ENCODE measurements at regions not wholly inside any gene's neighbourhood (a gene's known extent, or its start where the extent isn't known, plus 50 kb on each side); places are given as distances from the start of the nearest gene placed in this dataset.
"Not testable (repeated sequence)": the region's sequence is repeated elsewhere in the genome, so short reads cannot be mapped to it uniquely, and the experiment has no call there.

DNA sequence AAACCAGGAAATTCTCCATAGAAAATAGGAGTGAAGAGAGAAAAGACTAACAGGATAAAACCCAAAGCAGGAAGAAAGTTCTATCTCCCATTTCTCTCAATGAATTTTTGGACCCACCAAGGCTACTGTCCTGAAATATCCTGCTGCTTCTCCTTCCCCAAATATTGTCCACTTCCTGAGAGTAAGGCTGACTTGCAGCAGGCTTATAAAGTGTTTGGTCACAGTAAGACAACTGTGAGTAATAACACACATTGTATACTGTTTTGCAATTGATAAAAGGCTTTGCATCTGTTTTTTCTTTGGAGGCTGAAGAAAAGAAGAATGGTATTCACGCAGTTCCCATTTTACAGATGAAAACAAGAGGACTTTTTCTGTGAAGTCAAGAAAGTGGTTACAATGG, 52.8 kb downstream of the FOXD4L6 start:
- not testable (repeated sequence) for H3K27ac ChIP-seq (replicated peaks); H3K4me3 ChIP-seq (replicated peaks; ENCODE audit: insufficient read depth, low read length); H3K27me3 ChIP-seq (ENCODE audit: insufficient read depth, poor library complexity, severe bottlenecking); DNase-seq (ENCODE audit: low read depth in 1 of 2, low spot score in 1 of 2)

GRCh38 chr9:41074356-41074942, 54.0 kb downstream of the FOXD4L6 start:
- not testable (repeated sequence) for H3K27me3 ChIP-seq (ENCODE audit: insufficient read depth, poor library complexity, severe bottlenecking); DNase-seq (ENCODE audit: low read depth in 1 of 2, low spot score in 1 of 2); H3K27ac ChIP-seq (replicated peaks)
- H3K4me3 ChIP-seq (replicated peaks; ENCODE audit: insufficient read depth, low read length) = peak overlapping the region; percentile 38

- H3K27ac ChIP-seq (replicated peaks); DNase-seq (ENCODE audit: low read depth in 1 of 2, low spot score in 1 of 2); H3K4me3 ChIP-seq (replicated peaks; ENCODE audit: insufficient read depth, low read length); H3K27me3 ChIP-seq (ENCODE audit: insufficient read depth, poor library complexity, severe bottlenecking): not testable (repeated sequence)
Observed at GRCh38 chr9:41073471-41074243, 54.8 kb downstream of the FOXD4L6 start.

DNA sequence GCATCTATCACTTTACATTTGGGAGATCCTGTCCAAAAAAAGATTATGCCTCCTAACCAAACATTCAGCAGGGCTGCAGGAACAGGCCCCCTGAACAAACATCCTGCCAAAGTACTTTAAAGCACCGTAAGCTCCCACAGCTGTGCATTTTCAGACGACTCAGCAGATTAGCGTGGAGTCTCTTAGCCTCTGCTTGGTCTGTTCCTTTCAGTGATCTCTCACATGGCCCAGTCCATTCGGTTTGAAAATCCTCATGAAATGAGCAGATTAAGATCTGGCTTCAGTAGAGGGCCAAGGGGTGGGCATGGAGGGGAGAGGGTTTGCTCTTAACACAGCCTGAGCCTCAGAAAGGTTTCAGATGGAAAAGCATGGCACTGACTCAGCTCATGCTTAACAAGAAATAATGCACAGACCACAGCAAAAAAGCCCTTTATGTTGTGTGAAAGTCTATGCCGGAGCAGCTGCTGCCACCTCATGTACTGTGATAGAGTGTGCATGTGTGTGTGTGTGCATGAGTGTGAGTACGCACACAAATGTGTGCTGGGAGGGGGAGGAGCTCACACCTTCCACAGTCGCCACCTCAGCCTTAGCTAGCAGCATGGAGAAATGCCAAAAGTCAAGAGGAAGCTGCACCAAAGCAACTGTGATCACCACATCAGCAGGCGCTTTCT, 64.2 kb downstream of the FOXD4L6 start:
- peak in 1 of 2 experiments; percentile 48 for DNase-seq (ENCODE audit: low read depth in 1 of 2, low spot score in 1 of 2)
- not testable (repeated sequence) for H3K27me3 ChIP-seq (ENCODE audit: insufficient read depth, poor library complexity, severe bottlenecking); H3K27ac ChIP-seq (replicated peaks); H3K4me3 ChIP-seq (replicated peaks; ENCODE audit: insufficient read depth, low read length)

GRCh38 chr9:41063243-41063642, 65.2 kb downstream of the FOXD4L6 start:
- H3K27ac ChIP-seq (replicated peaks); H3K4me3 ChIP-seq (replicated peaks; ENCODE audit: insufficient read depth, low read length); DNase-seq (ENCODE audit: low read depth in 1 of 2, low spot score in 1 of 2); H3K27me3 ChIP-seq (ENCODE audit: insufficient read depth, poor library complexity, severe bottlenecking): not testable (repeated sequence)

DNA sequence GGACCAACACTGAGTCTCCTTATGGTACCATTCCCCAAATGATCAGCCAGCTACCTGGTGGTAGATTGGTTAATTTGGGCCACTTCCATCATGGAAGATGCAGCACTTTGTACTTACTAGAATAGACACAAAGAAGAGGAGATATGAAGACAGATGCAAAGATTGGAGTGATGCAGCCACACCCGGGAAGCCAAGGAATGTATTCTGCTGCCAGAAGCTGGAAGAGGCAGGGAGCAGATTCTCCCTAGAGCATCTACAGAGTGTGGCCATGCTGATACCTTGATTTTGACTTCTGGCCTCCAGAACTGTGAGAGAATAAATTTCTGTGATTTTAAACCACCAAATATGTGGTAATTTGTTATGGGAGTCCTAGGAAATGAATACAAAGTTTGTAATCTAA, 68.9 kb downstream of the FOXD4L6 start:
- H3K27ac ChIP-seq (replicated peaks); DNase-seq (ENCODE audit: low read depth in 1 of 2, low spot score in 1 of 2); H3K27me3 ChIP-seq (ENCODE audit: insufficient read depth, poor library complexity, severe bottlenecking); H3K4me3 ChIP-seq (replicated peaks; ENCODE audit: insufficient read depth, low read length): not testable (repeated sequence)

DNA sequence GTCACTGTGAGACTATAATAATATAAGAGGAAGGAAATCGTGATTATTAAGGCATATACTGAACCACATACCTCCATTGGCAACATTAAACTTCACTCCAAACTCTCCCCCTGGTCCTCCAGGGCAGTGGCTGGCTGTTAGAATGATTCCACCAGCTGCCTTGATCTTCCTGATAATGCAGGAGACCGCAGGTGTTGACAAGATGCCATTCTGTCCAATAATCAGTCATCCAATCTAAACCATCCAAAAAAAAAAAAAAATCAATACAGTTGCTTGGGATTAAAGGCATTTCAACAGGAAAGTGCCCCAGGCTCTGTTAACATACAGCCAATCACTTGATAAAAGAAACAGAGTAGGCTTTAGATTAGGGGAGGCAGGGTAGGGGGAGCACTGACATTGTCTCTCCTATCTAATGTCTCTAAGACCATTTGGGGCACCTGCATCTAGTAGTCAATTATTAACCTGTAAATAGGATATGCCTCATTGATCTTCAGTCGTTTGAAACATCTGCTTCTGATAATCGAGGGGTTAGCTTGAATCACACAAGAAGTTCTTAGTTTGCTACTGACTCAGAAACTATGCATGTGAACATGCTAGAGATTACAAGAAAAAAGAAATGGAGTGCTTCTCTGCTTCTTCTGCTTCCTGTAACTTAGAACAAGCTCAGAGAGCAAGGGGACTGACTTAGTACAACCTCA, 74.7 kb downstream of the FOXD4L6 start:
- not testable (repeated sequence) for H3K27ac ChIP-seq (replicated peaks); DNase-seq (ENCODE audit: low read depth in 1 of 2, low spot score in 1 of 2)

GRCh38 chr9:41048672-41049071, 79.8 kb downstream of the FOXD4L6 start:
- not testable (repeated sequence) for H3K4me3 ChIP-seq (replicated peaks; ENCODE audit: insufficient read depth, low read length); DNase-seq (ENCODE audit: low read depth in 1 of 2, low spot score in 1 of 2); H3K27me3 ChIP-seq (ENCODE audit: insufficient read depth, poor library complexity, severe bottlenecking)

More for the DNA sequence above, 74.7 kb downstream of the FOXD4L6 start:
- not testable (repeated sequence) for H3K27me3 ChIP-seq (ENCODE audit: insufficient read depth, poor library complexity, severe bottlenecking); H3K4me3 ChIP-seq (replicated peaks; ENCODE audit: insufficient read depth, low read length)

DNA sequence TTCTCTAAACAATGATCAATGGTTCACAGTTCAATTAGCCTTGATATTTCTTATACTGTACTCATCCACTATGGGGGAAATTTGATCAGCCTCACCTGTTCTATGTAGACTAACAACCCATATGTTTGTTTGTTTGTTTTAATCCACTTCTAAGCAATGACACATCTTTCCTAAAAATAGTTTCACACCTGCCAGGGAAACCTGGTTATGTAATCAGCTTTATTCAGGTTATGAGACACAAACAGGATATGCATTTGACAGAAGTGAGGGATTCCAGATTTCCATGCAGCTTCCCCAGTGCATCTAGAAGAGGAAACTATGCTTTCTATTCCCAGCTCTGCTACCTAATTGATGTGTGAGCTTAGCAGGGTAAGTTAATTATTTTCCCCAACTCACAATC, 80.7 kb downstream of the FOXD4L6 start:
- DNase-seq (ENCODE audit: low read depth in 1 of 2, low spot score in 1 of 2); H3K27me3 ChIP-seq (ENCODE audit: insufficient read depth, poor library complexity, severe bottlenecking); H3K4me3 ChIP-seq (replicated peaks; ENCODE audit: insufficient read depth, low read length); H3K27ac ChIP-seq (replicated peaks): not testable (repeated sequence)

More at GRCh38 chr9:41048672-41049071, 79.8 kb downstream of the FOXD4L6 start:
- not testable (repeated sequence) for H3K27ac ChIP-seq (replicated peaks)

DNA sequence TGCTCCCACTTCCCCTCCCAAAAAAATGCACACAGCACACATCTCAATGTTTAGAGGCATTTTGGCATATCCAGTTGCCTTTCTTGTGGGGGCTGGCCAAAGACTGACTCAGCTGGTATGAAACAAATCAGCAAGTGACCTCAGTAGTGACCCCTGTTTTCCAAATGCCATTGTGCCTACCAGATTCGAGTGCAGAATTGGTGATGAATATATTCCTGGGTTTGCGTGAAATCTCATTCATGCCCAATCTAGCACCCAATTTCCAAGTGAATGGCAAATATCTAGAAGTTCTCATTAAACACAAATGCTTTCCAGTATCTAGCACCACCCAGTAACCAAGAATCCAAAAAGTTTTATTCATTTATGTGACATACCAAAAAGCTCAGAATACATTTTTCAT, 83.6 kb downstream of the FOXD4L6 start:
- H3K27ac ChIP-seq (replicated peaks); H3K4me3 ChIP-seq (replicated peaks; ENCODE audit: insufficient read depth, low read length); H3K27me3 ChIP-seq (ENCODE audit: insufficient read depth, poor library complexity, severe bottlenecking); DNase-seq (ENCODE audit: low read depth in 1 of 2, low spot score in 1 of 2): not testable (repeated sequence)

- DNase-seq (ENCODE audit: low read depth in 1 of 2, low spot score in 1 of 2); H3K27me3 ChIP-seq (ENCODE audit: insufficient read depth, poor library complexity, severe bottlenecking); H3K27ac ChIP-seq (replicated peaks); H3K4me3 ChIP-seq (replicated peaks; ENCODE audit: insufficient read depth, low read length): not testable (repeated sequence)
Observed at GRCh38 chr9:41043433-41043832, 85.0 kb downstream of the FOXD4L6 start.

GRCh38 chr9:41042111-41042510, 86.4 kb downstream of the FOXD4L6 start:
- not testable (repeated sequence) for H3K27me3 ChIP-seq (ENCODE audit: insufficient read depth, poor library complexity, severe bottlenecking); H3K4me3 ChIP-seq (replicated peaks; ENCODE audit: insufficient read depth, low read length); DNase-seq (ENCODE audit: low read depth in 1 of 2, low spot score in 1 of 2); H3K27ac ChIP-seq (replicated peaks)

DNA sequence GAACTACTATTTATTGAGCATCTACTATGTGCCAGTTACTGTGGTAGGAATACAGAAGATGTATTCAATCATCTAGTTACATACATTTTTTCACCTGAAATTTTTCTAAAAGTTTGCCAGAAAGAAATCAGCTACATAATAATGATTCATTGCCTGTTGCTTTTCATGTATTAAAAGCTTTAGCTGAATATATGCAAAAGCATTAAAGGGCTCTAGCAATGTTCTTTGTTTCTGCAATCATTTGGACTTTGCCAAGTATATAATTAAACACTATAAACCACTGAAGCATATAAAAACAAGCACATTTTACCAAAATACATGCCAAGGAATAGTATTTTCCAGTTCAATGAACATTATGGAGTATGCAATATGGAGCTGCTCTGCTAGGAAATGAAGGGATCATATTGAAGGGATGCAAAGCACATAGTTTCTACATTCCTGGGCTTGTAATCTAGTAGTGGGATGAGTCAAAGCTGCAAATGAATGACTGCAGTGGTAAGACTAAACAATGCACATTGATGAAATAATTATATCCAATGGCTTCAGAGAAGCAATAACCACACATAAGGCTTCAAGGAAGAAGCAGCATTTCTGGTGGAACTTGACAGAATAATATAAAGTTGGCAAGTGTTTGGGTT, 87.7 kb downstream of the FOXD4L6 start:
- DNase-seq (ENCODE audit: low read depth in 1 of 2, low spot score in 1 of 2); H3K27ac ChIP-seq (replicated peaks); H3K4me3 ChIP-seq (replicated peaks; ENCODE audit: insufficient read depth, low read length); H3K27me3 ChIP-seq (ENCODE audit: insufficient read depth, poor library complexity, severe bottlenecking): not testable (repeated sequence)

- DNase-seq (ENCODE audit: low read depth in 1 of 2, low spot score in 1 of 2); H3K27me3 ChIP-seq (ENCODE audit: insufficient read depth, poor library complexity, severe bottlenecking); H3K4me3 ChIP-seq (replicated peaks; ENCODE audit: insufficient read depth, low read length); H3K27ac ChIP-seq (replicated peaks): not testable (repeated sequence)
Observed at GRCh38 chr9:41035276-41035675, 93.2 kb downstream of the FOXD4L6 start.
